Panc1 (cell line): ENCODE measurements at regions not wholly inside any gene's neighbourhood (a gene's known extent, or its start where the extent isn't known, plus 50 kb on each side); places are given as distances from the start of the nearest gene placed in this dataset.

Experiments used
- ATAC-seq: fragments of 200-7000 bp; cut with Tn5 transposase; 2 replicates; pipeline ENCODE4 v1.9.1; 2020; ENCODE audit warnings: mild to moderate bottlenecking, moderate library complexity
- BruUV-seq: library from RNA; stranded (reverse); fragments of 400-500 nt; replicated peaks from 2 replicates; lab custom pipeline; 2021; lab: Mats Ljungman, UMichigan
- CTCF ChIA-PET: fragments of 300-600 bp; sonication (Branson Sonifier 250); formaldehyde crosslinking; loops from one replicate; lab custom pipeline; 2022; ENCODE audit warnings: antibody characterized with exemption; lab: Charles Lee
- POLR2A ChIA-PET: fragments of 300-600 bp; sonication (Branson Sonifier 250); formaldehyde crosslinking; loops from one replicate; lab custom pipeline; 2022; ENCODE audit warnings: antibody characterized with exemption; lab: Charles Lee
- DNase-seq: peaks from one replicate; pipeline ENCODE4 v3.0.0-alpha.2; 2010; ENCODE audit warnings: low read depth, low spot score
- H3K27ac ChIP-seq: 2 replicates; pipeline ENCODE4 v1.5.1; 2011; ENCODE audit warnings: mild to moderate bottlenecking, low read length, inconsistent platforms
- H3K27me3 ChIP-seq: fragments of 200-500 bp; sonication (Bioruptor generic); 2 replicates; pipeline ENCODE4 v1.6.0; 2014; ENCODE audit warnings: low read length, inconsistent platforms; ENCODE audit not compliant: control insufficient read depth, insufficient read depth
- H3K36me3 ChIP-seq: fragments of 200-500 bp; sonication (Bioruptor generic); 2 replicates; pipeline ENCODE4 v1.5.1; 2014; ENCODE audit warnings: inconsistent platforms, mild to moderate bottlenecking, low read length, moderate library complexity; ENCODE audit not compliant: control insufficient read depth, insufficient read depth
- H3K4me1 ChIP-seq: 2 replicates; pipeline ENCODE4 v1.5.1; 2011; ENCODE audit warnings: inconsistent platforms, mild to moderate bottlenecking, low read length, moderate library complexity; ENCODE audit not compliant: control insufficient read depth, insufficient read depth
- H3K4me3 ChIP-seq, 2 experiments: 2 replicates each; pipeline ENCODE4 v1.5.1; 2011 to 2012; ENCODE audit warnings: low read depth in 2 of 2, low read length in 2 of 2, mild to moderate bottlenecking in 2 of 2, inconsistent platforms in 1 of 2, moderate library complexity in 1 of 2
- H3K9me3 ChIP-seq: fragments of 200-500 bp; sonication (Bioruptor generic); 2 replicates; pipeline ENCODE4 v1.5.1; 2014; ENCODE audit warnings: low read depth, mild to moderate bottlenecking, inconsistent platforms, low read length, moderate library complexity; ENCODE audit not compliant: control insufficient read depth, insufficient read depth
- POLR2AphosphoS5 ChIP-seq: IDR thresholded peaks from 2 replicates; pipeline ENCODE4 v1.6.1; 2012; ENCODE audit warnings: mild to moderate bottlenecking, low read depth, low read length, moderate library complexity
- REST ChIP-seq, 2 experiments: IDR thresholded peaks; 2 replicates each; pipeline ENCODE4 v1.6.1; 2011 to 2012; ENCODE audit warnings: low read depth in 2 of 2, control low read depth in 1 of 2, low read length in 1 of 2, mild to moderate bottlenecking in 1 of 2, moderate library complexity in 1 of 2; ENCODE audit not compliant: insufficient read depth in 1 of 2
- SIN3A ChIP-seq: IDR thresholded peaks from 2 replicates; pipeline ENCODE4 v1.6.1; 2012; ENCODE audit warnings: low read depth, mild to moderate bottlenecking, low read length, moderate library complexity, borderline replicate concordance; ENCODE audit not compliant: insufficient read depth
- TCF7L2 ChIP-seq: IDR thresholded peaks from 2 replicates; pipeline ENCODE4 v1.6.1; 2011; ENCODE audit warnings: mild to moderate bottlenecking, low read depth, low read length, inconsistent platforms
- in situ Hi-C: cut with HindIII; loops from 2 replicates; pipeline ENCODE4 v1.10.0; 2016; ENCODE audit warnings: low sequenced_read_pairs, low pct_unique_long_range_greater_than_20kb
- intact Hi-C: fragments of 100-400 bp; cut with micrococcal nuclease; formaldehyde crosslinking; loops from one replicate; pipeline ENCODE4 v1.10.0; 2022; ENCODE audit not compliant: unreplicated experiment
- TF ChIP-seq, protein P1 (sequence below): fragments of 450-650 bp; IDR thresholded peaks from 2 replicates; pipeline ENCODE4 v1.5.1; 2017; ENCODE audit warnings: mild to moderate bottlenecking

DNA sequence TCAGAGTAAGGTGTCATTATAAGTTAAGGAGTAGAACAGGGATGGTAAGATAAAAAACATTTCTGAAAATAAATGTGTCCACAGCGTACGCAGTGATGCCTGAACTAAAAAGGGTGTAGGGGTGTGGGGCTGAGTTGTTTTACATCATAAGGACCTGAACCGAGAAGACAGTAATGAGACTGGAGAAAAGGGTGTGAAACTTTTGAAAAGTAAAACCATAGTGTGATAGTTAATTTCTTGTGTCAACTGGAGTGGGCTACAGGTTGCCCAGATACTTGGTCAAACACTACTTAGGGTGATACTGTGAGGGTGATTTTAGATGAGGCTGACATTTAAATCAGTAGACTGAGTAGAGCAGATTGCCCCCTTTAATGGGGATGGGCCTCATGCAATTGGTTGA, 169.0 kb upstream of the PRPS1L1 start:
- Histone ChIP-seq H3K4me1 (no peaks in the 10 kb centered on the region), H3K9me3 (no peaks in the 10 kb centered on the region), H3K27ac (no peak overlapping the region), H3K4me3 (no peak overlapping the region), H3K36me3 (no peaks in the 10 kb centered on the region), H3K27me3 (no peaks in the 10 kb centered on the region; the same call in 1 of the 2 replicates)
- in situ Hi-C loops: no loop called here
- ChIA-PET CTCF (no interaction called here), POLR2A (no interaction called here)
- ATAC-seq (no peak), DNase-seq (no peak)
- TF ChIP-seq REST (IDR thresholded peaks at IDR 0.05; ENCODE audit: insufficient read depth in 1 of 2, low read depth in 2 of 2, low read length in 1 of 2) (no peak), POLR2AphosphoS5 (no peak)
- intact Hi-C loops: no loop called here
- BruUV-seq: no TSS peak

DNA sequence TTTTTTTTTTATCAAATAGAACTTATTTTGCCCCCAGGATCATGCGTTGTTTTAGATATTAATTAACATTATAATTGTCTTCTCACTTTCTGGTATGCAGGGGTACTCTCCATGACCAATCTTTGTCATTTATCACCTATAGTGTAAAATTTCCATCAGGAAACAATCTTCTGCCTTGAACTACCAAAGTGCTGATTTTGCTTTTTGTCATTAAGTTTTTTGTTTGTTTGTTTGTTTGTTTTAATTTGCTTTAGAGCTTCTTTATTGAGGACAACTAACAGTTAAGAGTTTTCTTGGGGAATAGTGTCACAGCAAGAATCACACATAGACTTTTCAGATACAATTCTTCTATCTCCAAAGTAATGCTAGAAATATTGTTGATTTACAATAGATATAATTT, 171.2 kb upstream of the PRPS1L1 start:
- ATAC-seq (no peak), DNase-seq (no peak)
- Histone ChIP-seq H3K9me3 (no peaks in the 10 kb centered on the region), H3K4me1 (no peaks in the 10 kb centered on the region), H3K4me3 (no peak overlapping the region), H3K27ac (no peak overlapping the region), H3K27me3 (no peaks in the 10 kb centered on the region), H3K36me3 (no peaks in the 10 kb centered on the region)
- TF ChIP-seq REST (IDR thresholded peaks at IDR 0.05; ENCODE audit: insufficient read depth in 1 of 2, low read depth in 2 of 2, low read length in 1 of 2) (no peak), TCF7L2 (no peak), SIN3A (no peak), POLR2AphosphoS5 (no peak)
- TF ChIP-seq, protein P1, sequence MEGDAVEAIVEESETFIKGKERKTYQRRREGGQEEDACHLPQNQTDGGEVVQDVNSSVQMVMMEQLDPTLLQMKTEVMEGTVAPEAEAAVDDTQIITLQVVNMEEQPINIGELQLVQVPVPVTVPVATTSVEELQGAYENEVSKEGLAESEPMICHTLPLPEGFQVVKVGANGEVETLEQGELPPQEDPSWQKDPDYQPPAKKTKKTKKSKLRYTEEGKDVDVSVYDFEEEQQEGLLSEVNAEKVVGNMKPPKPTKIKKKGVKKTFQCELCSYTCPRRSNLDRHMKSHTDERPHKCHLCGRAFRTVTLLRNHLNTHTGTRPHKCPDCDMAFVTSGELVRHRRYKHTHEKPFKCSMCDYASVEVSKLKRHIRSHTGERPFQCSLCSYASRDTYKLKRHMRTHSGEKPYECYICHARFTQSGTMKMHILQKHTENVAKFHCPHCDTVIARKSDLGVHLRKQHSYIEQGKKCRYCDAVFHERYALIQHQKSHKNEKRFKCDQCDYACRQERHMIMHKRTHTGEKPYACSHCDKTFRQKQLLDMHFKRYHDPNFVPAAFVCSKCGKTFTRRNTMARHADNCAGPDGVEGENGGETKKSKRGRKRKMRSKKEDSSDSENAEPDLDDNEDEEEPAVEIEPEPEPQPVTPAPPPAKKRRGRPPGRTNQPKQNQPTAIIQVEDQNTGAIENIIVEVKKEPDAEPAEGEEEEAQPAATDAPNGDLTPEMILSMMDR: no peak
- no TSS peak for BruUV-seq
- in situ Hi-C loops (no loop called here), intact Hi-C loops (no loop called here)
- ChIA-PET CTCF (no interaction called here), POLR2A (no interaction called here)
